WTC11 (cell line): ENCODE measurements at regions not wholly inside any gene's neighbourhood (a gene's known extent, or its start where the extent isn't known, plus 50 kb on each side); places are given as distances from the start of the nearest gene placed in this dataset.

Source experiments
- AR ChIP-seq: fragments of 250-450 bp; sonication (Bioruptor Pico); IDR thresholded peaks from 2 replicates; pipeline ENCODE4 v1.9.0; 2021; ENCODE audit warnings: mild to moderate bottlenecking
- ATF2 ChIP-seq: sonication (generic); formaldehyde crosslinking; IDR thresholded peaks from 2 replicates; pipeline ENCODE4 v1.8.1; 2022; ENCODE audit warnings: low read depth, missing genetic modification reagents, borderline replicate concordance
- FOXK1 ChIP-seq: sonication (generic); formaldehyde crosslinking; IDR thresholded peaks from 2 replicates; pipeline ENCODE4 v1.8.0; 2022; ENCODE audit warnings: mild to moderate bottlenecking, moderate library complexity, missing genetic modification reagents
- IRF1 ChIP-seq: sonication (generic); formaldehyde crosslinking; IDR thresholded peaks from 2 replicates; pipeline ENCODE4 v1.8.0; 2023; ENCODE audit warnings: missing genetic modification reagents
- IRF2 ChIP-seq: sonication (generic); formaldehyde crosslinking; IDR thresholded peaks from 2 replicates; pipeline ENCODE4 v1.8.0; 2022; ENCODE audit warnings: low read depth, missing genetic modification reagents, borderline replicate concordance
- MXD4 ChIP-seq: fragments of 250-450 bp; sonication (Bioruptor Pico); IDR thresholded peaks from 2 replicates; pipeline ENCODE4 v1.8.0; 2021; ENCODE audit warnings: mild to moderate bottlenecking, moderate library complexity, borderline replicate concordance
- NR1H2 ChIP-seq: sonication (generic); formaldehyde crosslinking; IDR thresholded peaks from 2 replicates; pipeline ENCODE4 v1.9.0; 2021; ENCODE audit warnings: mild to moderate bottlenecking, moderate library complexity, missing genetic modification reagents
- SP1 ChIP-seq: sonication (generic); formaldehyde crosslinking; conservative IDR thresholded peaks from 2 replicates; pipeline ENCODE4 v1.8.1; 2022; ENCODE audit warnings: missing genetic modification reagents
- TEAD4 ChIP-seq: sonication (generic); formaldehyde crosslinking; IDR thresholded peaks from 2 replicates; pipeline ENCODE4 v1.8.0; 2022; ENCODE audit warnings: mild to moderate bottlenecking, missing genetic modification reagents
- ZNF317 ChIP-seq: sonication (generic); formaldehyde crosslinking; IDR thresholded peaks from 2 replicates; pipeline ENCODE4 v1.8.1; 2023; ENCODE audit warnings: low read depth, mild to moderate bottlenecking, moderate library complexity, missing genetic modification reagents, borderline replicate concordance
- TF ChIP-seq, protein P1 (sequence below): fragments of 200-600 bp; IDR thresholded peaks from 2 replicates; pipeline ENCODE4 v1.8.0; 2022; ENCODE audit warnings: antibody characterized with exemption
- TF ChIP-seq, protein P2 (sequence below): sonication (generic); formaldehyde crosslinking; conservative IDR thresholded peaks from 2 replicates; pipeline ENCODE4 v1.8.1; 2023; ENCODE audit warnings: mild to moderate bottlenecking, low read depth, missing genetic modification reagents, moderate library complexity
- TF ChIP-seq, protein P3 (sequence below): sonication (generic); formaldehyde crosslinking; IDR thresholded peaks from 2 replicates; pipeline ENCODE4 v1.8.0; 2022; ENCODE audit warnings: mild to moderate bottlenecking, missing genetic modification reagents
- TF ChIP-seq, protein P4 (sequence below): fragments of 250-450 bp; sonication (Bioruptor Pico); IDR thresholded peaks from 2 replicates; pipeline ENCODE4 v2.1.2; 2022; ENCODE audit warnings: mild to moderate bottlenecking, moderate library complexity

DNA sequence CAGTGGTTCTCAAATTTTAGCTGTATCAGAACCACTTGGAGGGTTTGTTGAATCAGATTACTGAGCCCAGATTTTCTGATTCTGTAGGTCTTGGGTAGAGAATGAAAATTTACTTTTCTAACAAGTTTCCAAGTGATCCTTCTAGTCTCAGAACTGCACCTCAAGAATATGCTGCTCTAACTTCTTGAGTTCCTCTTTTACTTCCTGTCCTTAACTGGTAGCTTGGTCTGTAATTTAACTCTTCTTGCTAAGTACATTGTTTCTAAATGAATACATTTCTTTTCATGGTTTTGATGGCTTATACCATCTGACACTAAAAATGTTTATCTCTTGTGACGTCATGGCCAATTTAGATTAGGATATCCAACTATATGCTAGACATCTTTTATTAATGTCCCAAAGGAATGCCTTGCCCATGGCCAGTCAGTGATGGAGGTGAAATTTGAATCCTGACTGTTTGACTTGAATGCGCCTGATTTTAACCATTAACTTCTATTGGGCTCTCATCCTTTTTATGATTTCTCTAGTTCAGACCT is 262.6 kb upstream of the NAALADL2 start:
- TF ChIP-seq ZNF317 (no peak), MXD4 (no peak), FOXK1 (CRISPR knock-in tag) (no peak), ATF2 (no peak), NR1H2 (CRISPR knock-in tag) (no peak), TEAD4 (no peak), IRF1 (CRISPR knock-in tag) (no peak), SP1 (CRISPR knock-in tag) (no peak), AR (CRISPR knock-in tag) (no peak), IRF2 (no peak)
- TF ChIP-seq, protein P1, sequence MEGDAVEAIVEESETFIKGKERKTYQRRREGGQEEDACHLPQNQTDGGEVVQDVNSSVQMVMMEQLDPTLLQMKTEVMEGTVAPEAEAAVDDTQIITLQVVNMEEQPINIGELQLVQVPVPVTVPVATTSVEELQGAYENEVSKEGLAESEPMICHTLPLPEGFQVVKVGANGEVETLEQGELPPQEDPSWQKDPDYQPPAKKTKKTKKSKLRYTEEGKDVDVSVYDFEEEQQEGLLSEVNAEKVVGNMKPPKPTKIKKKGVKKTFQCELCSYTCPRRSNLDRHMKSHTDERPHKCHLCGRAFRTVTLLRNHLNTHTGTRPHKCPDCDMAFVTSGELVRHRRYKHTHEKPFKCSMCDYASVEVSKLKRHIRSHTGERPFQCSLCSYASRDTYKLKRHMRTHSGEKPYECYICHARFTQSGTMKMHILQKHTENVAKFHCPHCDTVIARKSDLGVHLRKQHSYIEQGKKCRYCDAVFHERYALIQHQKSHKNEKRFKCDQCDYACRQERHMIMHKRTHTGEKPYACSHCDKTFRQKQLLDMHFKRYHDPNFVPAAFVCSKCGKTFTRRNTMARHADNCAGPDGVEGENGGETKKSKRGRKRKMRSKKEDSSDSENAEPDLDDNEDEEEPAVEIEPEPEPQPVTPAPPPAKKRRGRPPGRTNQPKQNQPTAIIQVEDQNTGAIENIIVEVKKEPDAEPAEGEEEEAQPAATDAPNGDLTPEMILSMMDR = no peak
- TF ChIP-seq, protein P2, sequence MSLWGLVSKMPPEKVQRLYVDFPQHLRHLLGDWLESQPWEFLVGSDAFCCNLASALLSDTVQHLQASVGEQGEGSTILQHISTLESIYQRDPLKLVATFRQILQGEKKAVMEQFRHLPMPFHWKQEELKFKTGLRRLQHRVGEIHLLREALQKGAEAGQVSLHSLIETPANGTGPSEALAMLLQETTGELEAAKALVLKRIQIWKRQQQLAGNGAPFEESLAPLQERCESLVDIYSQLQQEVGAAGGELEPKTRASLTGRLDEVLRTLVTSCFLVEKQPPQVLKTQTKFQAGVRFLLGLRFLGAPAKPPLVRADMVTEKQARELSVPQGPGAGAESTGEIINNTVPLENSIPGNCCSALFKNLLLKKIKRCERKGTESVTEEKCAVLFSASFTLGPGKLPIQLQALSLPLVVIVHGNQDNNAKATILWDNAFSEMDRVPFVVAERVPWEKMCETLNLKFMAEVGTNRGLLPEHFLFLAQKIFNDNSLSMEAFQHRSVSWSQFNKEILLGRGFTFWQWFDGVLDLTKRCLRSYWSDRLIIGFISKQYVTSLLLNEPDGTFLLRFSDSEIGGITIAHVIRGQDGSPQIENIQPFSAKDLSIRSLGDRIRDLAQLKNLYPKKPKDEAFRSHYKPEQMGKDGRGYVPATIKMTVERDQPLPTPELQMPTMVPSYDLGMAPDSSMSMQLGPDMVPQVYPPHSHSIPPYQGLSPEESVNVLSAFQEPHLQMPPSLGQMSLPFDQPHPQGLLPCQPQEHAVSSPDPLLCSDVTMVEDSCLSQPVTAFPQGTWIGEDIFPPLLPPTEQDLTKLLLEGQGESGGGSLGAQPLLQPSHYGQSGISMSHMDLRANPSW (CRISPR knock-in tag) = no peak
- TF ChIP-seq, protein P3, sequence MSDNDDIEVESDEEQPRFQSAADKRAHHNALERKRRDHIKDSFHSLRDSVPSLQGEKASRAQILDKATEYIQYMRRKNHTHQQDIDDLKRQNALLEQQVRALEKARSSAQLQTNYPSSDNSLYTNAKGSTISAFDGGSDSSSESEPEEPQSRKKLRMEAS = no peak
- TF ChIP-seq, protein P4, sequence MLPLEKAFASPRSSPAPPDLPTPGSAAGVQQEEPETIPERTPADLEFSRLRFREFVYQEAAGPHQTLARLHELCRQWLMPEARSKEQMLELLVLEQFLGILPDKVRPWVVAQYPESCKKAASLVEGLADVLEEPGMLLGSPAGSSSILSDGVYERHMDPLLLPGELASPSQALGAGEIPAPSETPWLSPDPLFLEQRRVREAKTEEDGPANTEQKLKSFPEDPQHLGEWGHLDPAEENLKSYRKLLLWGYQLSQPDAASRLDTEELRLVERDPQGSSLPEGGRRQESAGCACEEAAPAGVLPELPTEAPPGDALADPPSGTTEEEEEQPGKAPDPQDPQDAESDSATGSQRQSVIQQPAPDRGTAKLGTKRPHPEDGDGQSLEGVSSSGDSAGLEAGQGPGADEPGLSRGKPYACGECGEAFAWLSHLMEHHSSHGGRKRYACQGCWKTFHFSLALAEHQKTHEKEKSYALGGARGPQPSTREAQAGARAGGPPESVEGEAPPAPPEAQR (CRISPR knock-in tag) = no peak
